ENCODE measurements at regions not wholly inside any gene's neighbourhood (a gene's known extent, or its start where the extent isn't known, plus 50 kb on each side); places are given as distances from the start of the nearest gene placed in this dataset.

GRCh38 chr6:118382126-118382525 is 166.0 kb upstream of the PLN start:
- Histone ChIP-seq H3K4me3 (no peak overlapping the region), H3K27ac (no peak overlapping the region), H3K4me1 (no peaks in the 10 kb centered on the region), H3K36me3 (no peaks in the 10 kb centered on the region), H3K27me3 (no peaks in the 10 kb centered on the region), H3K9me3 (no peaks in the 10 kb centered on the region)
- no peak for DNase-seq
- intact Hi-C loops (cut with DNase I) = no loop called here
- 44 to 53% methylated on average over 3 of the region's 3 CpGs for WGBS, 2 donors
- no peak for TF ChIP-seq POLR2A (IDR thresholded peaks at IDR 0.05)
- no peak for TF ChIP-seq CTCF (IDR thresholded peaks at IDR 0.05)

- H3K36me3 ChIP-seq = no peaks in the 10 kb centered on the region
- no peaks in the 10 kb centered on the region for H3K4me1 ChIP-seq
- WGBS, 2 donors = 46 to 82% methylated on average over 1 of the region's 1 CpG
- H3K27ac ChIP-seq = no peak overlapping the region
- DNase-seq = no peak
- H3K4me3 ChIP-seq = no peak overlapping the region
- intact Hi-C loops (cut with DNase I) = no loop called here
- TF ChIP-seq CTCF (IDR thresholded peaks at IDR 0.05) (no peak), POLR2A (IDR thresholded peaks at IDR 0.05) (no peak)
- no peaks in the 10 kb centered on the region for H3K27me3 ChIP-seq
- no peaks in the 10 kb centered on the region for H3K9me3 ChIP-seq
These were observed 164.2 kb upstream of the PLN start for GRCh38 chr6:118383924-118384323.

- Histone ChIP-seq H3K27ac (no peak overlapping the region), H3K36me3 (no peaks in the 10 kb centered on the region), H3K27me3 (no peaks in the 10 kb centered on the region), H3K4me1 (no peaks in the 10 kb centered on the region), H3K4me3 (no peak overlapping the region), H3K9me3 (no peaks in the 10 kb centered on the region)
- WGBS, 2 donors = 100% methylated on average over 1 of the region's 1 CpG
- intact Hi-C loops (cut with DNase I) = no loop called here
- TF ChIP-seq CTCF (IDR thresholded peaks at IDR 0.05) (no peak), POLR2A (IDR thresholded peaks at IDR 0.05) (no peak)
- DNase-seq = no peak
These were observed 161.1 kb upstream of the PLN start for GRCh38 chr6:118386975-118387374.

- no peak for TF ChIP-seq CTCF (IDR thresholded peaks at IDR 0.05)
- TF ChIP-seq POLR2A (IDR thresholded peaks at IDR 0.05) = no peak
- no peak overlapping the region for H3K27ac ChIP-seq
- H3K4me1 ChIP-seq = no peaks in the 10 kb centered on the region
- no peaks in the 10 kb centered on the region for H3K36me3 ChIP-seq
- H3K9me3 ChIP-seq = no peaks in the 10 kb centered on the region
- no peak for DNase-seq
- 54 to 56% methylated on average over 7 of the region's 7 CpGs for WGBS, 2 donors
- H3K4me3 ChIP-seq = no peak overlapping the region
- H3K27me3 ChIP-seq = no peaks in the 10 kb centered on the region
- intact Hi-C loops (cut with DNase I) = no loop called here
These were observed 160.0 kb upstream of the PLN start for GRCh38 chr6:118387921-118388701.

GRCh38 chr6:118391086-118391485 is 157.0 kb upstream of the PLN start:
- TF ChIP-seq POLR2A (IDR thresholded peaks at IDR 0.05) (no peak), CTCF (IDR thresholded peaks at IDR 0.05) (no peak)
- no peaks in the 10 kb centered on the region for H3K36me3 ChIP-seq
- H3K4me1 ChIP-seq = no peaks in the 10 kb centered on the region
- DNase-seq = no peak
- no peak overlapping the region for H3K4me3 ChIP-seq
- 93 to 95% methylated on average over 7 of the region's 7 CpGs for WGBS, 2 donors
- H3K27me3 ChIP-seq = no peaks in the 10 kb centered on the region
- intact Hi-C loops (cut with DNase I) = no loop called here
- H3K27ac ChIP-seq = no peak overlapping the region
- H3K9me3 ChIP-seq = no peaks in the 10 kb centered on the region
